KMS-11 (cell line): ENCODE measurements at regions not wholly inside any gene's neighbourhood (a gene's known extent, or its start where the extent isn't known, plus 50 kb on each side); places are given as distances from the start of the nearest gene placed in this dataset.

Source experiments
- H2AFZ ChIP-seq: fragments of 200-600 bp; sonication (generic); 2 replicates; pipeline ENCODE4 v1.6.1; 2016; ENCODE audit warnings: antibody characterized with exemption, mixed run types, low read depth
- H3K27ac ChIP-seq: fragments of 200-600 bp; sonication (generic); 2 replicates; pipeline ENCODE4 v1.6.1; 2016; ENCODE audit warnings: mild to moderate bottlenecking, mixed run types
- H3K27me3 ChIP-seq: fragments of 200-600 bp; sonication (generic); 2 replicates; pipeline ENCODE4 v1.6.1; 2017; ENCODE audit warnings: mild to moderate bottlenecking, low read depth, mixed run types, moderate library complexity; ENCODE audit not compliant: insufficient read depth
- H3K36me3 ChIP-seq: fragments of 200-600 bp; sonication (generic); 2 replicates; pipeline ENCODE4 v1.6.1; 2017; ENCODE audit warnings: mild to moderate bottlenecking, mixed run types; ENCODE audit not compliant: insufficient read depth
- H3K4me1 ChIP-seq: fragments of 200-600 bp; sonication (generic); 2 replicates; pipeline ENCODE4 v1.6.1; 2016; ENCODE audit warnings: mild to moderate bottlenecking, low read depth, mixed run types; ENCODE audit not compliant: poor library complexity, severe bottlenecking
- H3K4me2 ChIP-seq: fragments of 200-600 bp; sonication (generic); 2 replicates; pipeline ENCODE4 v1.7.0; 2016; ENCODE audit warnings: mild to moderate bottlenecking, mixed run types
- H3K4me3 ChIP-seq: fragments of 200-600 bp; sonication (generic); IDR thresholded peaks from 2 replicates; pipeline ENCODE4 v1.6.1; 2017; ENCODE audit warnings: low read depth, low read length, mixed read lengths; ENCODE audit not compliant: insufficient read depth
- H3K79me2 ChIP-seq: fragments of 200-600 bp; sonication (generic); 2 replicates; pipeline ENCODE4 v1.6.1; 2016; ENCODE audit warnings: low read depth, mixed run types; ENCODE audit not compliant: insufficient read depth
- H3K9ac ChIP-seq: fragments of 200-600 bp; sonication (generic); 2 replicates; pipeline ENCODE4 v1.6.1; 2016; ENCODE audit warnings: mild to moderate bottlenecking, mixed run types
- H4K20me1 ChIP-seq: fragments of 200-600 bp; sonication (generic); 2 replicates; pipeline ENCODE4 v1.6.1; 2016; ENCODE audit warnings: mild to moderate bottlenecking, mixed run types; ENCODE audit not compliant: insufficient read depth
- CTCF ChIP-seq: fragments of 200-600 bp; sonication (generic); conservative IDR thresholded peaks from 2 replicates; pipeline ENCODE4 v1.6.1; 2017; ENCODE audit warnings: low read depth, mild to moderate bottlenecking, antibody characterized with exemption, low read length, moderate library complexity, mixed read lengths

- Histone ChIP-seq H4K20me1 (no peaks in the 10 kb centered on the region), H3K27ac (no peak overlapping the region), H3K36me3 (no peaks in the 10 kb centered on the region), H3K4me1 (peaks cover 30% of the 10 kb centered on the region), H2AFZ (peak overlapping the region; percentile 36; the same call in 1 of the 2 replicates), H3K4me3 (no peak overlapping the region), H3K27me3 (no peaks in the 10 kb centered on the region), H3K9ac (no peak overlapping the region), H3K79me2 (no peaks in the 10 kb centered on the region), H3K4me2 (0 out of 2 replicates have a peak overlapping the region, but pooled peaks have one; percentile 61)
- no peak for TF ChIP-seq CTCF
Measured at GRCh38 chr10:44723619-44724325, 187.4 kb upstream of the TMEM72 start.

- Histone ChIP-seq H3K4me3 (no peak overlapping the region), H2AFZ (peak overlapping the region; percentile 36; the same call in 1 of the 2 replicates), H3K9ac (no peak overlapping the region), H3K27me3 (no peaks in the 10 kb centered on the region), H3K27ac (no peak overlapping the region; the same call in 1 of the 2 replicates), H3K4me1 (peaks cover 39% of the 10 kb centered on the region), H4K20me1 (no peaks in the 10 kb centered on the region), H3K79me2 (no peaks in the 10 kb centered on the region), H3K36me3 (no peaks in the 10 kb centered on the region), H3K4me2 (peak overlapping the region; percentile 61)
- no peak for TF ChIP-seq CTCF
Measured at GRCh38 chr10:44724415-44725174, 186.5 kb upstream of the TMEM72 start.

GRCh38 chr10:44725404-44725803, 185.7 kb upstream of the TMEM72 start:
- Histone ChIP-seq H3K4me2 (peak overlapping the region; percentile 61), H2AFZ (peak overlapping the region; percentile 36; the same call in 1 of the 2 replicates), H3K4me3 (no peak overlapping the region), H3K27ac (no peak overlapping the region), H3K79me2 (no peaks in the 10 kb centered on the region), H4K20me1 (no peaks in the 10 kb centered on the region), H3K9ac (no peak overlapping the region), H3K27me3 (no peaks in the 10 kb centered on the region), H3K36me3 (no peaks in the 10 kb centered on the region), H3K4me1 (peaks cover 40% of the 10 kb centered on the region)
- no peak for TF ChIP-seq CTCF

GRCh38 chr10:44731283-44731682, 179.9 kb upstream of the TMEM72 start:
- no peak overlapping the region for H3K4me2 ChIP-seq
- no peaks in the 10 kb centered on the region for H3K27me3 ChIP-seq
- H3K27ac ChIP-seq, result no peak overlapping the region
- no peak overlapping the region for H2AFZ ChIP-seq
- no peak overlapping the region for H3K9ac ChIP-seq
- H3K36me3 ChIP-seq, result no peaks in the 10 kb centered on the region
- H3K4me3 ChIP-seq, result no peak overlapping the region
- H3K4me1 ChIP-seq, result peaks cover 16% of the 10 kb centered on the region
- H4K20me1 ChIP-seq, result no peaks in the 10 kb centered on the region
- no peaks in the 10 kb centered on the region for H3K79me2 ChIP-seq
- no peak for TF ChIP-seq CTCF
